Small intestine (tissue), 7 donors: ENCODE measurements at regions not wholly inside any gene's neighbourhood (a gene's known extent, or its start where the extent isn't known, plus 50 kb on each side); places are given as distances from the start of the nearest gene placed in this dataset.

Experiments used
- DNase-seq, 2 donors: peaks; one replicate each; pipeline versions ENCODE4 v3.0.0 to v3.0.0-alpha.2; 2013
- FAIRE-seq: peaks from 2 replicates; lab custom pipeline; 2012; peaks lifted over from hg19 to GRCh38; lab: Jason Lieb, UNC
- H3K27ac ChIP-seq, 3 donors: one replicate each; pipeline ENCODE4 v1.5.1; 2013; ENCODE audit warnings: low read length in 2 of 3, mild to moderate bottlenecking in 2 of 3, control low read depth in 1 of 3, inconsistent platforms in 1 of 3, low read depth in 1 of 3, moderate library complexity in 1 of 3
- H3K27me3 ChIP-seq, 3 donors: one replicate each; pipeline ENCODE4 v1.6.1; 2013; ENCODE audit warnings: low read length in 3 of 3, inconsistent platforms in 1 of 3; ENCODE audit not compliant: control insufficient read depth in 3 of 3, insufficient read depth in 3 of 3
- H3K36me3 ChIP-seq, 3 donors: one replicate each; pipeline ENCODE4 v1.6.1; 2013; ENCODE audit warnings: low read length in 3 of 3, inconsistent platforms in 1 of 3, low read depth in 1 of 3, mild to moderate bottlenecking in 1 of 3, moderate library complexity in 1 of 3; ENCODE audit not compliant: control insufficient read depth in 3 of 3, insufficient read depth in 2 of 3
- H3K4me1 ChIP-seq, 3 donors: one replicate each; pipeline ENCODE4 v1.6.1; 2013; ENCODE audit warnings: low read length in 2 of 3, inconsistent platforms in 1 of 3, low read depth in 1 of 3, mild to moderate bottlenecking in 1 of 3, moderate library complexity in 1 of 3; ENCODE audit not compliant: control insufficient read depth in 3 of 3, insufficient read depth in 2 of 3
- H3K4me3 ChIP-seq, 3 donors: one replicate each; pipeline ENCODE4 v1.5.1; 2013; ENCODE audit warnings: low read length in 3 of 3, control low read depth in 1 of 3, inconsistent platforms in 1 of 3, low read depth in 1 of 3, mild to moderate bottlenecking in 1 of 3, moderate library complexity in 1 of 3
- H3K9me3 ChIP-seq, 2 donors: one replicate each; pipeline ENCODE4 v1.6.1; 2013; ENCODE audit warnings: low read depth in 1 of 2, low read length in 1 of 2; ENCODE audit not compliant: control insufficient read depth in 2 of 2, insufficient read depth in 1 of 2
- WGBS, 3 donors: extraction: QIAGEN DNeasy Blood & Tissue Kit; methylation state at CpG; one replicate each; pipeline ENCODE4 v1.1.7; 2013; 5-methylcytosine and 5-hydroxymethylcytosine counted together
- donor health status: healthy with polysubstance abuse.
- donor health status: control.
- donor health status: control.
- donor health status: Bipolar disorder and iron deficiency.
- donor health status: healthy.

GRCh38 chr1:208465786-208466590 lies 221.8 kb upstream of the PLXNA2 start:
- H3K27me3 ChIP-seq, result no peaks in the 10 kb centered on the region
- H3K4me1 ChIP-seq, result no peaks in the 10 kb centered on the region
- no peak overlapping the region for H3K27ac ChIP-seq
- no peak overlapping the region for H3K4me3 ChIP-seq
- FAIRE-seq (no peak), DNase-seq (peak in 1 of 2 donors; percentile 68)
- H3K9me3 ChIP-seq, result no peaks in the 10 kb centered on the region
- H3K36me3 ChIP-seq, result no peaks in the 10 kb centered on the region
- WGBS, 3 donors, result 44 to 82% (median 57%) methylated on average over 4 of the region's 4 CpGs

- Histone ChIP-seq H3K4me3 (no peak overlapping the region), H3K36me3 (no peaks in the 10 kb centered on the region), H3K27me3 (no peaks in the 10 kb centered on the region), H3K27ac (no peak overlapping the region), H3K9me3 (no peaks in the 10 kb centered on the region), H3K4me1 (no peaks in the 10 kb centered on the region)
- DNase-seq, result no peak
- FAIRE-seq, result no peak
- 69 to 79% (median 71%) methylated on average over 7 of the region's 7 CpGs for WGBS, 3 donors
Observed at GRCh38 chr1:208467151-208467780, 223.1 kb upstream of the PLXNA2 start.

GRCh38 chr1:208475449-208475848 lies 231.3 kb upstream of the PLXNA2 start:
- H3K27ac ChIP-seq, result no peak overlapping the region
- H3K4me1 ChIP-seq, result peaks cover 0 to 4% (median 0%) of the 10 kb centered on the region in 3 donors
- DNase-seq, result peak in 1 of 2 donors; percentile 20
- H3K9me3 ChIP-seq, result no peaks in the 10 kb centered on the region
- 59 to 78% (median 63%) methylated on average over 4 of the region's 4 CpGs for WGBS, 3 donors
- no peaks in the 10 kb centered on the region for H3K36me3 ChIP-seq
- no peak for FAIRE-seq
- H3K4me3 ChIP-seq, result no peak overlapping the region
- no peaks in the 10 kb centered on the region for H3K27me3 ChIP-seq

- H3K27ac ChIP-seq, result peak overlapping the region in 2 of 3 donors; percentile 34 to 37
- 56 to 74% (median 63%) methylated on average over 5 of the region's 5 CpGs for WGBS, 3 donors
- peaks cover 0 to 4% (median 0%) of the 10 kb centered on the region in 3 donors for H3K4me1 ChIP-seq
- no peaks in the 10 kb centered on the region for H3K36me3 ChIP-seq
- FAIRE-seq (no peak), DNase-seq (peak in 1 of 2 donors; percentile 40)
- H3K4me3 ChIP-seq, result no peak overlapping the region
- no peaks in the 10 kb centered on the region for H3K9me3 ChIP-seq
- no peaks in the 10 kb centered on the region for H3K27me3 ChIP-seq
Observed at GRCh38 chr1:208475951-208476845, 232.0 kb upstream of the PLXNA2 start.

- H3K27ac ChIP-seq, result peak overlapping the region in 2 of 3 donors; percentile 32 to 37
- no peak for FAIRE-seq
- 19 to 36% (median 33%) methylated on average over 2 of the region's 2 CpGs for WGBS, 3 donors
Observed at GRCh38 chr1:208476846-208477170, 232.6 kb upstream of the PLXNA2 start.

GRCh38 chr1:208479435-208479834 lies 235.3 kb upstream of the PLXNA2 start:
- Histone ChIP-seq H3K27ac (no peak overlapping the region), H3K9me3 (no peaks in the 10 kb centered on the region), H3K4me1 (peaks cover 0 to 4% (median 0%) of the 10 kb centered on the region in 3 donors), H3K27me3 (no peaks in the 10 kb centered on the region), H3K4me3 (no peak overlapping the region), H3K36me3 (no peaks in the 10 kb centered on the region)
- FAIRE-seq (no peak), DNase-seq (peak in 1 of 2 donors; percentile 21)
- 28 to 64% (median 42%) methylated on average over 7 of the region's 7 CpGs for WGBS, 3 donors

More at GRCh38 chr1:208476846-208477170, 232.6 kb upstream of the PLXNA2 start:
- Histone ChIP-seq H3K27me3 (no peaks in the 10 kb centered on the region), H3K9me3 (no peaks in the 10 kb centered on the region), H3K36me3 (no peaks in the 10 kb centered on the region), H3K4me3 (no peak overlapping the region), H3K4me1 (peaks cover 0 to 4% (median 0%) of the 10 kb centered on the region in 3 donors)
- no peak for DNase-seq

- DNase-seq (no peak), FAIRE-seq (no peak)
- Histone ChIP-seq H3K27ac (no peak overlapping the region), H3K9me3 (no peaks in the 10 kb centered on the region), H3K4me3 (no peak overlapping the region), H3K4me1 (no peaks in the 10 kb centered on the region), H3K36me3 (no peaks in the 10 kb centered on the region), H3K27me3 (no peaks in the 10 kb centered on the region)
- 83 to 95% (median 91%) methylated on average over 3 of the region's 3 CpGs for WGBS, 3 donors
Observed at GRCh38 chr1:208485512-208485911, 241.3 kb upstream of the PLXNA2 start.

GRCh38 chr1:208486677-208487076 lies 242.5 kb upstream of the PLXNA2 start:
- Histone ChIP-seq H3K27me3 (no peaks in the 10 kb centered on the region), H3K4me1 (no peaks in the 10 kb centered on the region), H3K9me3 (no peaks in the 10 kb centered on the region), H3K27ac (no peak overlapping the region), H3K36me3 (no peaks in the 10 kb centered on the region), H3K4me3 (no peak overlapping the region)
- DNase-seq, result no peak
- no peak for FAIRE-seq
